A549 (cell line): ENCODE measurements at regions not wholly inside any gene's neighbourhood (a gene's known extent, or its start where the extent isn't known, plus 50 kb on each side); places are given as distances from the start of the nearest gene placed in this dataset.

Experiments
- ATAC-seq, 2 experiments: fragments of 200-7000 bp in 1 of 2; fragments of >200 bp in 1 of 2; cut with Nextera tagmentation in 1 of 2; cut with Tn5 transposase in 1 of 2; 3 replicates each; pipeline versions ENCODE4 v1.8.0 to v1.9.1; 2018 to 2020; ENCODE audit warnings: mild to moderate bottlenecking in 1 of 2, moderate library complexity in 1 of 2
- CTCF ChIA-PET: fragments of 300-600 bp; sonication (Branson Sonifier 250); formaldehyde crosslinking; extraction: SDS; loops from one replicate; lab custom pipeline; 2021; ENCODE audit warnings: antibody characterized with exemption, inconsistent platforms; lab: Yijun Ruan, JAX
- POLR2A ChIA-PET: fragments of 350-600 bp; formaldehyde crosslinking; extraction: SDS; loops from one replicate; lab custom pipeline; 2021; ENCODE audit warnings: antibody characterized with exemption, inconsistent platforms; lab: Yijun Ruan, JAX
- DNase-seq, 2 experiments: peaks; one replicate each; pipeline versions ENCODE4 v3.0.0 to v3.0.0-alpha.2; 2011 to 2016; ENCODE audit warnings: low read depth in 1 of 2, low spot score in 1 of 2
- FAIRE-seq: peaks from 2 replicates; lab custom pipeline; 2011; peaks lifted over from hg19 to GRCh38; lab: Jason Lieb, UNC
- H3K27ac ChIP-seq, 2 experiments: fragments of >200 bp; sonication (Bioruptor Twin); formaldehyde crosslinking; 3 replicates each; pipeline ENCODE4 v1.5.1; 2016 to 2017
- H3K4me1 ChIP-seq: fragments of >200 bp; sonication (Bioruptor Twin); formaldehyde crosslinking; 3 replicates; pipeline ENCODE4 v1.6.1; 2016
- H3K4me2 ChIP-seq: fragments of >200 bp; sonication (Bioruptor Twin); formaldehyde crosslinking; 3 replicates; pipeline ENCODE4 v1.6.1; 2016
- H3K4me3 ChIP-seq: fragments of >200 bp; sonication (Bioruptor Twin); formaldehyde crosslinking; 3 replicates; pipeline ENCODE4 v1.5.1; 2016
- H3K9me3 ChIP-seq: fragments of >200 bp; sonication (Bioruptor Twin); formaldehyde crosslinking; 3 replicates; pipeline ENCODE4 v1.6.1; 2016
- CBX2 ChIP-seq: fragments of 200-600 bp; sonication (generic); IDR thresholded peaks from 2 replicates; pipeline ENCODE4 v1.6.1; 2016; ENCODE audit warnings: low read depth, mild to moderate bottlenecking, borderline replicate concordance
- CEBPB ChIP-seq, 2 experiments: fragments of >200 bp in 1 of 2; sonication (Bioruptor Twin) in 1 of 2; formaldehyde crosslinking in 1 of 2; IDR thresholded peaks; 2 replicates each; pipeline ENCODE4 v1.6.1; 2012 to 2016
- EHF ChIP-seq: fragments of 250-450 bp; sonication (Bioruptor Pico); IDR thresholded peaks from 2 replicates; pipeline ENCODE4 v1.5.0; 2020; ENCODE audit warnings: mild to moderate bottlenecking
- FOSB ChIP-seq: fragments of 250-450 bp; sonication (Bioruptor Pico); IDR thresholded peaks from 2 replicates; pipeline ENCODE4 v1.5.0; 2020; ENCODE audit warnings: mild to moderate bottlenecking, moderate library complexity
- HDAC2 ChIP-seq: fragments of 200-600 bp; sonication (generic); IDR thresholded peaks from 2 replicates; pipeline ENCODE4 v1.6.1; 2016
- HOXA7 ChIP-seq: fragments of 250-450 bp; sonication (Bioruptor Pico); IDR thresholded peaks from 2 replicates; pipeline ENCODE4 v1.5.0; 2020; ENCODE audit warnings: mild to moderate bottlenecking, moderate library complexity
- JUN ChIP-seq, 2 experiments: fragments of >200 bp; sonication (Bioruptor Twin); formaldehyde crosslinking; IDR thresholded peaks; 2 replicates in 1 of 2; 3 replicates in 1 of 2; pipeline ENCODE4 v1.6.1; 2016 to 2017
- KDM5A ChIP-seq: fragments of 200-600 bp; sonication (generic); IDR thresholded peaks from 2 replicates; pipeline ENCODE4 v1.6.1; 2016; ENCODE audit warnings: antibody characterized with exemption, mild to moderate bottlenecking
- MAFK ChIP-seq: fragments of 450-650 bp; IDR thresholded peaks from 2 replicates; pipeline ENCODE4 v1.6.1; 2014; ENCODE audit not compliant: partially characterized antibody
- MAZ ChIP-seq: fragments of 150-350 bp; IDR thresholded peaks from 2 replicates; pipeline ENCODE4 v1.6.1; 2014; ENCODE audit warnings: antibody characterized with exemption, low read depth, low read length, borderline replicate concordance
- MYC ChIP-seq: IDR thresholded peaks from 2 replicates; pipeline ENCODE4 v1.6.1; 2012; ENCODE audit warnings: mild to moderate bottlenecking, inconsistent platforms, low read length, improper control_type of control experiment, borderline replicate concordance
- POLR2A ChIP-seq: IDR thresholded peaks from 2 replicates; pipeline ENCODE4 v1.6.1; 2012; ENCODE audit warnings: mild to moderate bottlenecking, low read length
- POLR2AphosphoS2 ChIP-seq: conservative IDR thresholded peaks from 2 replicates; pipeline ENCODE4 v1.6.1; 2012; ENCODE audit warnings: low read length, improper control_type of control experiment, inconsistent platforms
- RAD21 ChIP-seq, 2 experiments: fragments of >200 bp in 1 of 2; sonication (Bioruptor Twin) in 1 of 2; formaldehyde crosslinking in 1 of 2; IDR thresholded peaks in 1 of 2; conservative IDR thresholded peaks in 1 of 2; 2 replicates in 1 of 2; 3 replicates in 1 of 2; pipeline ENCODE4 v1.6.1; 2012 to 2018; ENCODE audit warnings: inconsistent platforms in 1 of 2
- RARB ChIP-seq: fragments of 250-450 bp; sonication (Bioruptor Pico); IDR thresholded peaks from 2 replicates; pipeline ENCODE4 v1.8.0; 2021; ENCODE audit warnings: mild to moderate bottlenecking, moderate library complexity
- SMC3 ChIP-seq: fragments of >200 bp; sonication (Bioruptor Twin); formaldehyde crosslinking; IDR thresholded peaks from 3 replicates; pipeline ENCODE4 v1.6.1; 2018; ENCODE audit warnings: inconsistent platforms
- TP53 ChIP-seq: fragments of 250-450 bp; sonication (Bioruptor Pico); IDR thresholded peaks from 2 replicates; pipeline ENCODE4 v1.5.0; 2021; ENCODE audit warnings: mild to moderate bottlenecking, moderate library complexity
- ZSCAN20 ChIP-seq: fragments of 250-450 bp; sonication (Bioruptor Pico); IDR thresholded peaks from 2 replicates; pipeline ENCODE4 v1.8.0; 2022; ENCODE audit warnings: mild to moderate bottlenecking, moderate library complexity
- WGBS: methylation state at CpG from one replicate; pipeline ENCODE4 v1.1.6; 2017; ENCODE audit errors: missing lambda C conversion rate; 5-methylcytosine and 5-hydroxymethylcytosine counted together
- TF ChIP-seq, protein P1 (sequence below): fragments of >200 bp; sonication (Bioruptor Twin); formaldehyde crosslinking; IDR thresholded peaks from 3 replicates; pipeline ENCODE4 v1.5.1; 2016
- TF ChIP-seq, protein P2 (sequence below): IDR thresholded peaks from 2 replicates; pipeline ENCODE4 v1.6.1; 2012
- TF ChIP-seq, protein P3 (sequence below): fragments of 200-600 bp; sonication (generic); IDR thresholded peaks from 2 replicates; pipeline ENCODE4 v1.6.1; 2016; ENCODE audit warnings: antibody characterized with exemption, mild to moderate bottlenecking, moderate library complexity

DNA sequence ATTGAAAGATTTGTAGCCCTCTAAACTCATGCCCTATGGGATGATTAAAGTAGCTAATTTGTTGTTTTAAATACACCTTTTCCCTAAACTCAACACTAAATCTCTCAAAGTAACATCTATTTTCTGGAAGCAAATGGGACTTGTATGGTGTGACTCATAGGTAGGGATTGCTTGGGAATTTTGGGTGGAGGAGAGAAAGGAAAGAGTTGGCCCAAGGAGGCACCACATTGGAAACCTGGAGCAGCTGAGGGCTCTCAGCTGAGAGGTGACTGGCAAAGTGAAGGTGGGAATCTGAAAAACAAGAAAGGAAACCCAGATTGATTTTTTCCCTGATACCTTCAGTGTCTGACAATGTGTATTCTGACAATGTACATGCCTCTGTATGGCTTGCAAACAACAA lies 114.8 kb upstream of the PRICKLE1 start:
- DNase-seq (no peak), ATAC-seq (no peak), FAIRE-seq (no peak)
- ChIA-PET POLR2A (no interaction called here), CTCF (no interaction called here)
- Histone ChIP-seq H3K4me1 (no peaks in the 10 kb centered on the region), H3K9me3 (no peaks in the 10 kb centered on the region), H3K4me3 (no peak overlapping the region), H3K4me2 (no peak overlapping the region), H3K27ac (no peak overlapping the region)
- TF ChIP-seq POLR2AphosphoS2 (no peak), EHF (CRISPR knock-in tag) (no peak), MYC (no peak), FOSB (CRISPR knock-in tag) (no peak), RAD21 (conservative IDR thresholded peaks at IDR 0.05 in 1 of 2, IDR thresholded peaks at IDR 0.05 in 1 of 2) (no peak), HDAC2 (no peak), CEBPB (IDR thresholded peaks at IDR 0.05) (no peak), KDM5A (no peak), CBX2 (no peak), ZSCAN20 (CRISPR knock-in tag) (no peak), RARB (no peak)
- TF ChIP-seq, protein P1, sequence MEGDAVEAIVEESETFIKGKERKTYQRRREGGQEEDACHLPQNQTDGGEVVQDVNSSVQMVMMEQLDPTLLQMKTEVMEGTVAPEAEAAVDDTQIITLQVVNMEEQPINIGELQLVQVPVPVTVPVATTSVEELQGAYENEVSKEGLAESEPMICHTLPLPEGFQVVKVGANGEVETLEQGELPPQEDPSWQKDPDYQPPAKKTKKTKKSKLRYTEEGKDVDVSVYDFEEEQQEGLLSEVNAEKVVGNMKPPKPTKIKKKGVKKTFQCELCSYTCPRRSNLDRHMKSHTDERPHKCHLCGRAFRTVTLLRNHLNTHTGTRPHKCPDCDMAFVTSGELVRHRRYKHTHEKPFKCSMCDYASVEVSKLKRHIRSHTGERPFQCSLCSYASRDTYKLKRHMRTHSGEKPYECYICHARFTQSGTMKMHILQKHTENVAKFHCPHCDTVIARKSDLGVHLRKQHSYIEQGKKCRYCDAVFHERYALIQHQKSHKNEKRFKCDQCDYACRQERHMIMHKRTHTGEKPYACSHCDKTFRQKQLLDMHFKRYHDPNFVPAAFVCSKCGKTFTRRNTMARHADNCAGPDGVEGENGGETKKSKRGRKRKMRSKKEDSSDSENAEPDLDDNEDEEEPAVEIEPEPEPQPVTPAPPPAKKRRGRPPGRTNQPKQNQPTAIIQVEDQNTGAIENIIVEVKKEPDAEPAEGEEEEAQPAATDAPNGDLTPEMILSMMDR, result no peak
- TF ChIP-seq, protein P2, sequence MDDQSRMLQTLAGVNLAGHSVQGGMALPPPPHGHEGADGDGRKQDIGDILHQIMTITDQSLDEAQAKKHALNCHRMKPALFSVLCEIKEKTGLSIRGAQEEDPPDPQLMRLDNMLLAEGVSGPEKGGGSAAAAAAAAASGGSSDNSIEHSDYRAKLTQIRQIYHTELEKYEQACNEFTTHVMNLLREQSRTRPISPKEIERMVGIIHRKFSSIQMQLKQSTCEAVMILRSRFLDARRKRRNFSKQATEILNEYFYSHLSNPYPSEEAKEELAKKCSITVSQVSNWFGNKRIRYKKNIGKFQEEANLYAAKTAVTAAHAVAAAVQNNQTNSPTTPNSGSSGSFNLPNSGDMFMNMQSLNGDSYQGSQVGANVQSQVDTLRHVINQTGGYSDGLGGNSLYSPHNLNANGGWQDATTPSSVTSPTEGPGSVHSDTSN, result no peak
- TF ChIP-seq, all 56 proteins: peak for 0

DNA sequence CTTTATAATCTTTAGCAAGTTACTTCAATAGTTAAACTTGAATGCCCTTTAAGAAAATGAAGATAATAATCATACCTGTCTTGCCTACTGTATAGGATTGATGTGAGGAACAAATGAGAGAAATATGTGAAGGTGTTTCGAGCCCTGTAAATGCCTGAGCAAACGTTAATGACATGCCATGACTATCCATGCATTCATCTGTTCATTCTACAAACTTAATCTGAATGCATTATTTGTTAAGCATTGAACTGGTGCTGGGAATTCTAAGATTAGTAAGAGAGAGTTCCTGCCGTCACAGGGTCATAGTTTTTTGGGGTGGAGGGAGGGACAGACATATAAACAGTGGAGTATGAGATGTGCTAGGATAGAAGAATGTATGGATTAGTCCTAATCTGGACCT lies 111.5 kb upstream of the PRICKLE1 start:
- POLR2A ChIA-PET, result no interaction called here
- ATAC-seq, result no peak
- 27% methylated on average over 3 of the region's 3 CpGs for WGBS

More for the DNA sequence above, 111.5 kb upstream of the PRICKLE1 start:
- no peak for TF ChIP-seq POLR2A
- no peak for TF ChIP-seq MAFK
- no peak for TF ChIP-seq TP53
- no peak for TF ChIP-seq MAZ
- no peak for TF ChIP-seq SMC3
- no peak for TF ChIP-seq RARB
- TF ChIP-seq JUN (IDR thresholded peaks at IDR 0.05), result no peak
- TF ChIP-seq CBX2, result no peak
- TF ChIP-seq MYC, result no peak
- no peak for TF ChIP-seq HOXA7 (CRISPR knock-in tag)
- no peak for TF ChIP-seq CEBPB (IDR thresholded peaks at IDR 0.05)
- TF ChIP-seq, protein P3, sequence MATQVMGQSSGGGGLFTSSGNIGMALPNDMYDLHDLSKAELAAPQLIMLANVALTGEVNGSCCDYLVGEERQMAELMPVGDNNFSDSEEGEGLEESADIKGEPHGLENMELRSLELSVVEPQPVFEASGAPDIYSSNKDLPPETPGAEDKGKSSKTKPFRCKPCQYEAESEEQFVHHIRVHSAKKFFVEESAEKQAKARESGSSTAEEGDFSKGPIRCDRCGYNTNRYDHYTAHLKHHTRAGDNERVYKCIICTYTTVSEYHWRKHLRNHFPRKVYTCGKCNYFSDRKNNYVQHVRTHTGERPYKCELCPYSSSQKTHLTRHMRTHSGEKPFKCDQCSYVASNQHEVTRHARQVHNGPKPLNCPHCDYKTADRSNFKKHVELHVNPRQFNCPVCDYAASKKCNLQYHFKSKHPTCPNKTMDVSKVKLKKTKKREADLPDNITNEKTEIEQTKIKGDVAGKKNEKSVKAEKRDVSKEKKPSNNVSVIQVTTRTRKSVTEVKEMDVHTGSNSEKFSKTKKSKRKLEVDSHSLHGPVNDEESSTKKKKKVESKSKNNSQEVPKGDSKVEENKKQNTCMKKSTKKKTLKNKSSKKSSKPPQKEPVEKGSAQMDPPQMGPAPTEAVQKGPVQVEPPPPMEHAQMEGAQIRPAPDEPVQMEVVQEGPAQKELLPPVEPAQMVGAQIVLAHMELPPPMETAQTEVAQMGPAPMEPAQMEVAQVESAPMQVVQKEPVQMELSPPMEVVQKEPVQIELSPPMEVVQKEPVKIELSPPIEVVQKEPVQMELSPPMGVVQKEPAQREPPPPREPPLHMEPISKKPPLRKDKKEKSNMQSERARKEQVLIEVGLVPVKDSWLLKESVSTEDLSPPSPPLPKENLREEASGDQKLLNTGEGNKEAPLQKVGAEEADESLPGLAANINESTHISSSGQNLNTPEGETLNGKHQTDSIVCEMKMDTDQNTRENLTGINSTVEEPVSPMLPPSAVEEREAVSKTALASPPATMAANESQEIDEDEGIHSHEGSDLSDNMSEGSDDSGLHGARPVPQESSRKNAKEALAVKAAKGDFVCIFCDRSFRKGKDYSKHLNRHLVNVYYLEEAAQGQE, result no peak
- Histone ChIP-seq H3K4me3 (no peak overlapping the region), H3K9me3 (no peaks in the 10 kb centered on the region), H3K27ac (no peak overlapping the region), H3K4me2 (no peak overlapping the region), H3K4me1 (no peaks in the 10 kb centered on the region)
- FAIRE-seq, result no peak
- no peak for DNase-seq
- CTCF ChIA-PET, result no interaction called here
